WTC11 (cell line): ENCODE measurements at regions not wholly inside any gene's neighbourhood (a gene's known extent, or its start where the extent isn't known, plus 50 kb on each side); places are given as distances from the start of the nearest gene placed in this dataset.

Experiments used
- ATAC-seq: fragments of 200-7000 bp; cut with Tn5 transposase; 2 replicates; pipeline ENCODE4 v1.10.0; 2021; ENCODE audit warnings: mild to moderate bottlenecking, moderate library complexity
- CTCF ChIA-PET: fragments of 300-600 bp; sonication (Branson Sonifier 250); formaldehyde crosslinking; loops from one replicate; lab custom pipeline; 2021; ENCODE audit warnings: antibody characterized with exemption; lab: Charles Lee
- POLR2A ChIA-PET: fragments of 350-600 bp; sonication (Branson Sonifier 250); formaldehyde crosslinking; loops from one replicate; lab custom pipeline; 2021; ENCODE audit warnings: antibody characterized with exemption; lab: Charles Lee
- DNase-seq: peaks from one replicate; pipeline ENCODE4 v3.0.0; 2021; ENCODE audit warnings: low spot score
- H3K27ac Mint-ChIP-seq: 2 replicates; pipeline ENCODE4 v1.8.0; 2021; ENCODE audit warnings: mixed read lengths
- H3K27me3 Mint-ChIP-seq: 2 replicates; pipeline ENCODE4 v1.8.0; 2021; ENCODE audit warnings: low read depth, mild to moderate bottlenecking, moderate library complexity, mixed read lengths
- H3K36me3 Mint-ChIP-seq: 2 replicates; pipeline ENCODE4 v1.8.0; 2021; ENCODE audit warnings: mixed read lengths
- H3K4me1 Mint-ChIP-seq: 2 replicates; pipeline ENCODE4 v1.8.0; 2022; ENCODE audit warnings: mixed read lengths
- H3K4me3 Mint-ChIP-seq: 2 replicates; pipeline ENCODE4 v1.8.0; 2021; ENCODE audit warnings: mild to moderate bottlenecking, moderate library complexity, mixed read lengths
- H3K9me3 Mint-ChIP-seq: 2 replicates; pipeline ENCODE4 v1.8.0; 2021; ENCODE audit warnings: mixed read lengths
- ERG ChIP-seq: fragments of 250-450 bp; sonication (Bioruptor Pico); IDR thresholded peaks from 2 replicates; pipeline ENCODE4 v1.8.0; 2021; ENCODE audit warnings: mild to moderate bottlenecking
- HMGA2 ChIP-seq: fragments of 250-450 bp; sonication (Bioruptor Pico); IDR thresholded peaks from 2 replicates; pipeline ENCODE4 v1.4.0; 2021; ENCODE audit warnings: mild to moderate bottlenecking, moderate library complexity
- JAZF1 ChIP-seq: fragments of 250-450 bp; sonication (Bioruptor Pico); IDR thresholded peaks from 2 replicates; pipeline ENCODE4 v1.9.0; 2021; ENCODE audit warnings: moderate library complexity, mild to moderate bottlenecking, inconsistent platforms
- NR3C1 ChIP-seq: sonication (generic); formaldehyde crosslinking; conservative IDR thresholded peaks from 2 replicates; pipeline ENCODE4 v1.8.1; 2023; ENCODE audit warnings: low read depth, mild to moderate bottlenecking, missing genetic modification reagents
- PRDM15 ChIP-seq: sonication (generic); formaldehyde crosslinking; IDR thresholded peaks from 2 replicates; pipeline ENCODE4 v1.8.0; 2022; ENCODE audit warnings: missing genetic modification reagents
- TEAD1 ChIP-seq: sonication (generic); formaldehyde crosslinking; IDR thresholded peaks from 2 replicates; pipeline ENCODE4 v1.8.0; 2022; ENCODE audit warnings: mild to moderate bottlenecking, missing genetic modification reagents
- USF1 ChIP-seq: sonication (generic); formaldehyde crosslinking; IDR thresholded peaks from 2 replicates; pipeline ENCODE4 v1.8.0; 2022; ENCODE audit warnings: mild to moderate bottlenecking, missing genetic modification reagents
- ZSCAN18 ChIP-seq: fragments of 250-450 bp; sonication (Bioruptor Pico); IDR thresholded peaks from 2 replicates; pipeline ENCODE4 v2.1.2; 2022; ENCODE audit warnings: mild to moderate bottlenecking, moderate library complexity
- TF ChIP-seq, protein P1 (sequence below): sonication (generic); formaldehyde crosslinking; IDR thresholded peaks from 2 replicates; pipeline ENCODE4 v1.8.1; 2023; ENCODE audit warnings: mild to moderate bottlenecking, missing genetic modification reagents
- TF ChIP-seq, protein P2 (sequence below): sonication (generic); formaldehyde crosslinking; IDR thresholded peaks from 2 replicates; pipeline ENCODE4 v1.8.1; 2022; ENCODE audit warnings: low read depth, missing genetic modification reagents, borderline replicate concordance
- TF ChIP-seq, protein P3 (sequence below): sonication (generic); formaldehyde crosslinking; IDR thresholded peaks from 2 replicates; pipeline ENCODE4 v1.8.1; 2022; ENCODE audit warnings: mild to moderate bottlenecking, moderate library complexity, missing genetic modification reagents
- TF ChIP-seq, protein P4 (sequence below): sonication (generic); formaldehyde crosslinking; IDR thresholded peaks from 2 replicates; pipeline ENCODE4 v1.8.1; 2022; ENCODE audit warnings: mild to moderate bottlenecking, missing genetic modification reagents, moderate library complexity, borderline replicate concordance
- TF ChIP-seq, protein P5 (sequence below): sonication (generic); formaldehyde crosslinking; IDR thresholded peaks from 2 replicates; pipeline ENCODE4 v1.8.0; 2022; ENCODE audit warnings: mild to moderate bottlenecking, missing genetic modification reagents

DNA sequence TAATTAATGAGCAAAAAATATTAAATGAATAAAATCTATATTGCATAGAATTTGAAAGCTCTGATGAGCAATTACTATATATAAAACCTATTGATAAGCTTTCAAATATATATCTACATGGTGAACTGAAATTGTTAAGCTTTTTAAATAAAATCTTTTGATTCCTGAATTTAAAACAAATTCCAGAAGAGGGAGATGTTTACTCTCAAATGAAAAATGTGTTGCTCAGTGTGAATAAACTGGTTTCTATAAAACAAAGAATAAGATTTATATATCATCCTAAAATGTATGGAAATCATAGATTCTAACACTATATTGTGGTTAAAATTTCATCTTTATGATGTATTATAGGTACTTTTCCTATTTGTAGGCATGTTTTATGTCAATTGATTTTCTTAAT lies 171.5 kb upstream of the SLITRK6 start:
- Mint-ChIP-seq H3K9me3 (0 out of 2 replicates have a peak, but pooled peaks cover 5% of the 10 kb centered on the region), H3K4me3 (no peak overlapping the region), H3K27ac (no peak overlapping the region), H3K36me3 (no peaks in the 10 kb centered on the region), H3K4me1 (no peaks in the 10 kb centered on the region), H3K27me3 (no peaks in the 10 kb centered on the region)
- TF ChIP-seq ZSCAN18 (CRISPR knock-in tag) (no peak), HMGA2 (CRISPR knock-in tag) (no peak), JAZF1 (CRISPR knock-in tag) (no peak)
- TF ChIP-seq, protein P1, sequence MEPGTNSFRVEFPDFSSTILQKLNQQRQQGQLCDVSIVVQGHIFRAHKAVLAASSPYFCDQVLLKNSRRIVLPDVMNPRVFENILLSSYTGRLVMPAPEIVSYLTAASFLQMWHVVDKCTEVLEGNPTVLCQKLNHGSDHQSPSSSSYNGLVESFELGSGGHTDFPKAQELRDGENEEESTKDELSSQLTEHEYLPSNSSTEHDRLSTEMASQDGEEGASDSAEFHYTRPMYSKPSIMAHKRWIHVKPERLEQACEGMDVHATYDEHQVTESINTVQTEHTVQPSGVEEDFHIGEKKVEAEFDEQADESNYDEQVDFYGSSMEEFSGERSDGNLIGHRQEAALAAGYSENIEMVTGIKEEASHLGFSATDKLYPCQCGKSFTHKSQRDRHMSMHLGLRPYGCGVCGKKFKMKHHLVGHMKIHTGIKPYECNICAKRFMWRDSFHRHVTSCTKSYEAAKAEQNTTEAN (CRISPR knock-in tag) = no peak
- POLR2A ChIA-PET = no interaction called here
- DNase-seq (no peak), ATAC-seq (no peak)
- CTCF ChIA-PET = no interaction called here

DNA sequence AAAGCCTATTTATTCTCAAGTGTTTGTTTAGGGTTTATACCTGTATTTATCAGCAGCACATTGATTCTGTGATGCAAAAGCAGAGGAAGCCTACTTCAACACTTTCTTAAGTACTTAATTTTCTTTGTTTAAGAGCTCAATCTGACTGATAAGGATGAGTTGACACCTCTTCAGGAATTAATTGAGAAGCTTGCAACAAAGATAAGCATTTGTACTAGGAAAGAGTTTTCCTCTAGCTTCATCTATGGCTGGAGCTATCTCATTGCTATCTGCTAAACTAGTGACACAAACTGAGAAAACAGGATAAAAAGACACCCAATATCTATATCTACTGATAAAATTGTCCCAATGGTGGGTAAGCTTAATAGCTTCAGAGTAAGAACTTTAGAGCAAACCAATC lies 170.1 kb upstream of the SLITRK6 start:
- ChIA-PET POLR2A (no interaction called here), CTCF (no interaction called here)
- Mint-ChIP-seq H3K4me3 (no peak overlapping the region), H3K9me3 (0 out of 2 replicates have a peak, but pooled peaks cover 5% of the 10 kb centered on the region), H3K27ac (no peak overlapping the region), H3K27me3 (no peaks in the 10 kb centered on the region), H3K36me3 (no peaks in the 10 kb centered on the region), H3K4me1 (no peaks in the 10 kb centered on the region)
- DNase-seq = no peak
- TF ChIP-seq, protein P2, sequence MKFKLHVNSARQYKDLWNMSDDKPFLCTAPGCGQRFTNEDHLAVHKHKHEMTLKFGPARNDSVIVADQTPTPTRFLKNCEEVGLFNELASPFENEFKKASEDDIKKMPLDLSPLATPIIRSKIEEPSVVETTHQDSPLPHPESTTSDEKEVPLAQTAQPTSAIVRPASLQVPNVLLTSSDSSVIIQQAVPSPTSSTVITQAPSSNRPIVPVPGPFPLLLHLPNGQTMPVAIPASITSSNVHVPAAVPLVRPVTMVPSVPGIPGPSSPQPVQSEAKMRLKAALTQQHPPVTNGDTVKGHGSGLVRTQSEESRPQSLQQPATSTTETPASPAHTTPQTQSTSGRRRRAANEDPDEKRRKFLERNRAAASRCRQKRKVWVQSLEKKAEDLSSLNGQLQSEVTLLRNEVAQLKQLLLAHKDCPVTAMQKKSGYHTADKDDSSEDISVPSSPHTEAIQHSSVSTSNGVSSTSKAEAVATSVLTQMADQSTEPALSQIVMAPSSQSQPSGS = no peak
- TF ChIP-seq PRDM15 = no peak
- TF ChIP-seq, protein P3, sequence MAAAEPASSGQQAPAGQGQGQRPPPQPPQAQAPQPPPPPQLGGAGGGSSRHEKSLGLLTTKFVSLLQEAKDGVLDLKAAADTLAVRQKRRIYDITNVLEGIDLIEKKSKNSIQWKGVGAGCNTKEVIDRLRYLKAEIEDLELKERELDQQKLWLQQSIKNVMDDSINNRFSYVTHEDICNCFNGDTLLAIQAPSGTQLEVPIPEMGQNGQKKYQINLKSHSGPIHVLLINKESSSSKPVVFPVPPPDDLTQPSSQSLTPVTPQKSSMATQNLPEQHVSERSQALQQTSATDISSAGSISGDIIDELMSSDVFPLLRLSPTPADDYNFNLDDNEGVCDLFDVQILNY (CRISPR knock-in tag) = no peak
- no peak for TF ChIP-seq NR3C1
- TF ChIP-seq, protein P4, sequence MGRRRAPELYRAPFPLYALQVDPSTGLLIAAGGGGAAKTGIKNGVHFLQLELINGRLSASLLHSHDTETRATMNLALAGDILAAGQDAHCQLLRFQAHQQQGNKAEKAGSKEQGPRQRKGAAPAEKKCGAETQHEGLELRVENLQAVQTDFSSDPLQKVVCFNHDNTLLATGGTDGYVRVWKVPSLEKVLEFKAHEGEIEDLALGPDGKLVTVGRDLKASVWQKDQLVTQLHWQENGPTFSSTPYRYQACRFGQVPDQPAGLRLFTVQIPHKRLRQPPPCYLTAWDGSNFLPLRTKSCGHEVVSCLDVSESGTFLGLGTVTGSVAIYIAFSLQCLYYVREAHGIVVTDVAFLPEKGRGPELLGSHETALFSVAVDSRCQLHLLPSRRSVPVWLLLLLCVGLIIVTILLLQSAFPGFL (CRISPR knock-in tag) = no peak
- no peak for TF ChIP-seq USF1 (CRISPR knock-in tag)
- no peak for ATAC-seq

DNA sequence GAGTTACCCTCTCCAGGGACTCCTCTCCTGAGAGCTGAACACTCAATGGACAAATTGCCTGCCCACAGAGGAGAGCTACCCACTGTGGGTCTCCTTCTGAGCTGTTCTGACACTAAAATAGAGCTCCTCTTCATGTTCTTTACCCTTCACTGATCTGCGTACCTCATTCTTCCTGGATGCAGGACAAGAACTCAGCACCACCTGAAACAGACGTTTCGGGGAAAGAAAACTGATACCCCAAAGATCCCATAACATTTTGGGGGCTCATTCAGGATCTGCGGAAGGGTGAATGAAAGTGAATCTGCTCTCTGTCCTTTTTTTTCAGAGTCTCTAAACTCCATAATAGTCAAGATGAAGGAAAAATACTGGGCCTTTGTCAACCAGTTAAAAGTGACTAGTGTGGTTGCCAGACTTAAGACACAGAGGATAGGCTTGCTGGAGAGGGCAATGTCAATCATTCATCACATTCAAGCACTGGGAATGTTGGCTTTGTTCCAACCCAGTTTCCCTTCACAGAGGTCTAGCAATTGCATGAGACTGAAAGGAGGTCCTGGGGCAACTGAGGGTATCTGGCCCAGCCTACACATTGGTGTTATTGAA lies 136.7 kb upstream of the SLITRK6 start:
- no peak for DNase-seq
- POLR2A ChIA-PET = no interaction called here
- H3K9me3 Mint-ChIP-seq = peaks cover 58% of the 10 kb centered on the region
- TF ChIP-seq TEAD1 (CRISPR knock-in tag) = no peak
- TF ChIP-seq, protein P3 (CRISPR knock-in tag) = no peak
- no peak for TF ChIP-seq NR3C1
- TF ChIP-seq ERG (CRISPR knock-in tag) = no peak
- TF ChIP-seq, protein P5, sequence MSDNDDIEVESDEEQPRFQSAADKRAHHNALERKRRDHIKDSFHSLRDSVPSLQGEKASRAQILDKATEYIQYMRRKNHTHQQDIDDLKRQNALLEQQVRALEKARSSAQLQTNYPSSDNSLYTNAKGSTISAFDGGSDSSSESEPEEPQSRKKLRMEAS (CRISPR knock-in tag) = no peak
- TF ChIP-seq, all 79 proteins: peak for 0
- Mint-ChIP-seq H3K36me3 (peaks cover 25% of the 10 kb centered on the region), H3K4me1 (no peaks in the 10 kb centered on the region), H3K27ac (no peak overlapping the region), H3K27me3 (no peaks in the 10 kb centered on the region), H3K4me3 (no peak overlapping the region)
- CTCF ChIA-PET = no interaction called here
- no peak for ATAC-seq
